K562 (cell line): ENCODE measurements at regions not wholly inside any gene's neighbourhood (a gene's known extent, or its start where the extent isn't known, plus 50 kb on each side); places are given as distances from the start of the nearest gene placed in this dataset.

Source experiments
- E2F5 ChIP-seq: sonication (generic); formaldehyde crosslinking; IDR thresholded peaks from 2 replicates; pipeline ENCODE4 v1.8.0; 2022; ENCODE audit warnings: mild to moderate bottlenecking, missing genetic modification reagents
- E2F6 ChIP-seq, 2 experiments: IDR thresholded peaks; 2 replicates each; pipeline ENCODE4 v1.6.1; 2011; ENCODE audit warnings: borderline replicate concordance in 1 of 2, control low read depth in 1 of 2, low read depth in 1 of 2, low read length in 1 of 2, mild to moderate bottlenecking in 1 of 2, mixed read lengths in 1 of 2, moderate library complexity in 1 of 2; ENCODE audit not compliant: insufficient read depth in 1 of 2, insufficient read length in 1 of 2, poor library complexity in 1 of 2, severe bottlenecking in 1 of 2; ENCODE audit errors: extremely low read depth in 1 of 2
- EP300 ChIP-seq: IDR thresholded peaks from 2 replicates; pipeline ENCODE4 v1.6.1; 2012; ENCODE audit warnings: low read length, improper control_type of control experiment
- ETS1 ChIP-seq: conservative IDR thresholded peaks from 2 replicates; pipeline ENCODE4 v1.6.1; 2011; ENCODE audit warnings: low read depth, mild to moderate bottlenecking, low read length; ENCODE audit not compliant: control insufficient read depth
- FOXK1 ChIP-seq: sonication (generic); formaldehyde crosslinking; IDR thresholded peaks from 2 replicates; pipeline ENCODE4 v1.8.0; 2022; ENCODE audit warnings: missing genetic modification reagents, mild to moderate bottlenecking, borderline replicate concordance
- NCOA6 ChIP-seq: fragments of 450-650 bp; IDR thresholded peaks from 2 replicates; pipeline ENCODE4 v1.6.1; 2017; ENCODE audit warnings: mild to moderate bottlenecking
- PYGO2 ChIP-seq: fragments of 450-650 bp; IDR thresholded peaks from 2 replicates; pipeline ENCODE4 v1.6.1; 2016; ENCODE audit warnings: mild to moderate bottlenecking, missing genetic modification characterization, moderate library complexity, missing compliant biosample characterization
- RERE ChIP-seq: sonication (generic); formaldehyde crosslinking; IDR thresholded peaks from 2 replicates; pipeline ENCODE4 v1.8.0; 2023; ENCODE audit warnings: missing genetic modification reagents, mild to moderate bottlenecking, borderline replicate concordance
- SRF ChIP-seq, 2 experiments: fragments of 250-450, 450-650 bp in 1 of 2; sonication (Bioruptor Pico) in 1 of 2; sonication (generic) in 1 of 2; formaldehyde crosslinking; IDR thresholded peaks; 2 replicates each; pipeline versions ENCODE4 v1.5.0 to v1.5.1; 2020 to 2022; ENCODE audit warnings: mild to moderate bottlenecking in 1 of 2, missing genetic modification reagents in 1 of 2
- TSC22D4 ChIP-seq: fragments of 450-650 bp; IDR thresholded peaks from 2 replicates; pipeline ENCODE4 v1.6.1; 2016; ENCODE audit warnings: missing genetic modification characterization, missing biosample characterization, control low read depth
- ZNF274 ChIP-seq: IDR thresholded peaks from 2 replicates; pipeline ENCODE4 v1.6.1; 2011; ENCODE audit warnings: low read depth, mild to moderate bottlenecking, low read length, moderate library complexity, borderline replicate concordance

GRCh38 chr4:142983589-142983988, 137.5 kb upstream of the INPP4B start (continued):
- TF ChIP-seq NCOA6 (no peak), SRF (CRISPR knock-in tag; IDR thresholded peaks at IDR 0.05) (no peak), RERE (CRISPR knock-in tag) (no peak), E2F6 (IDR thresholded peaks at IDR 0.05; ENCODE audit: borderline replicate concordance in 1 of 2, extremely low read depth in 1 of 2, insufficient read depth in 1 of 2, insufficient read length in 1 of 2, low read depth in 1 of 2, low read length in 1 of 2, poor library complexity in 1 of 2, severe bottlenecking in 1 of 2) (no peak), FOXK1 (CRISPR knock-in tag) (no peak), PYGO2 (tag) (no peak), ZNF274 (no peak), TSC22D4 (no peak), EP300 (no peak), E2F5 (no peak), ETS1 (no peak)
